ENCODE measurements at regions not wholly inside any gene's neighbourhood (a gene's known extent, or its start where the extent isn't known, plus 50 kb on each side); places are given as distances from the start of the nearest gene placed in this dataset.

- Histone ChIP-seq H3K4me3 (replicated peaks in 1 of 3) (no peak overlapping the region), H3K27ac (no peak overlapping the region), H3K4me1 (no peaks in the 10 kb centered on the region), H3K27me3 (no peaks in the 10 kb centered on the region), H3K36me3 (no peaks in the 10 kb centered on the region), H3K9me3 (no peaks in the 10 kb centered on the region)
- 63 to 65% methylated on average over 13 to 22 of the region's 24 CpGs for WGBS, 2 donors
- no peak for DNase-seq
- intact Hi-C loops (cut with DNase I): no loop called here
- TF ChIP-seq POLR2A (IDR thresholded peaks at IDR 0.05): no peak
Observed at GRCh38 chr10:131751827-131752775, 148.7 kb upstream of the PPP2R2D start.

- Histone ChIP-seq H3K9me3 (no peaks in the 10 kb centered on the region), H3K27me3 (no peaks in the 10 kb centered on the region), H3K4me1 (no peaks in the 10 kb centered on the region), H3K4me3 (replicated peaks in 1 of 3) (no peak overlapping the region), H3K36me3 (no peaks in the 10 kb centered on the region), H3K27ac (no peak overlapping the region)
- intact Hi-C loops (cut with DNase I): no loop called here
- DNase-seq: no peak
- TF ChIP-seq POLR2A (IDR thresholded peaks at IDR 0.05) (no peak), CTCF (IDR thresholded peaks at IDR 0.05) (no peak)
- WGBS, 2 donors: 79 to 81% methylated on average over 7 of the region's 7 CpGs
Observed at GRCh38 chr10:131753336-131753735, 147.5 kb upstream of the PPP2R2D start.

GRCh38 chr10:131755200-131755599 lies 145.6 kb upstream of the PPP2R2D start:
- Histone ChIP-seq H3K4me1 (no peaks in the 10 kb centered on the region), H3K4me3 (replicated peaks in 1 of 3) (no peak overlapping the region), H3K36me3 (no peaks in the 10 kb centered on the region), H3K27ac (no peak overlapping the region), H3K27me3 (no peaks in the 10 kb centered on the region), H3K9me3 (no peaks in the 10 kb centered on the region)
- TF ChIP-seq CTCF (IDR thresholded peaks at IDR 0.05) (no peak), POLR2A (IDR thresholded peaks at IDR 0.05) (no peak)
- no peak for DNase-seq
- intact Hi-C loops (cut with DNase I): no loop called here
- WGBS, 2 donors: 86 to 91% methylated on average over 5 of the region's 5 CpGs

DNA sequence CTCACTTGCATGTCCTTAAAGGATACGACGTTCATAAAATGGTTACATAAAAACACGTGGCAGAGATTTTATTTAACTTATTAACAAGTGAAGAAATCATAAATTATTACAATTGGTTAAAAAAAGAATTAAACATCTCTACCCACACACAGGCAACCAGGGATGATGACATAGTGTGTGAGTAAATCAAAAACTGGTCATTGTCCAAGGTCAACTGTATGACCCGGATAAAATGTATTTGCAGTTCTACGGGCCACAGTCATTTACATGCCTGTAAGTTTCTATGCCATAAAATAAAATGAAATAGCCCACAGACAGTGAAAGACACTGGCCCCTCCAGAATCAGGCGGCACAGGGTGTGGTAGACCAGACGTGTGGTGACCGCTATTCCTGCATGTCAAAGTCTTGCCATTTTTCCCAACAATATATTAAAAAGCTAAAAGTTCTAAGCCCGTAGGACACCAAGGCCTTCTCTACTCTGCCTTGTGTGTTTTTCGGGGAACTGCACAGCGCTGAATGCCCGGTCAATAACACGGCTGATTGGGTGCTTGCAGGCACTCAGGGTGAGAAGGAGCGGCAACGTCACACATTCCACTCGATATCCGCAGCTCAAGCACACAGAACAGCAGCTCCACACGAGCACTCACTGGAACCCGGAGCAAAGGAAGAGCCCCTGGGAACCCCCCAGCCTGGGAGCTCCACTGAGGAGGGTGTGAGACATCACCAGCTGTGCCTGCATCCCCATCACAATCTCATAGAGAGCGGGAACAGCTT lies 143.3 kb upstream of the PPP2R2D start:
- intact Hi-C loops (cut with DNase I): no loop called here
- H3K4me3 ChIP-seq (replicated peaks in 1 of 3): no peak overlapping the region
- H3K4me1 ChIP-seq: no peaks in the 10 kb centered on the region
- peak; percentile 31 to 40 for DNase-seq
- WGBS, 2 donors: 41 to 47% methylated on average over 19 to 20 of the region's 20 CpGs
- no peaks in the 10 kb centered on the region for H3K9me3 ChIP-seq
- H3K27ac ChIP-seq: no peak overlapping the region
- no peaks in the 10 kb centered on the region for H3K36me3 ChIP-seq
- no peaks in the 10 kb centered on the region for H3K27me3 ChIP-seq
- no peak for TF ChIP-seq CTCF (IDR thresholded peaks at IDR 0.05)
- TF ChIP-seq POLR2A (IDR thresholded peaks at IDR 0.05): no peak

DNA sequence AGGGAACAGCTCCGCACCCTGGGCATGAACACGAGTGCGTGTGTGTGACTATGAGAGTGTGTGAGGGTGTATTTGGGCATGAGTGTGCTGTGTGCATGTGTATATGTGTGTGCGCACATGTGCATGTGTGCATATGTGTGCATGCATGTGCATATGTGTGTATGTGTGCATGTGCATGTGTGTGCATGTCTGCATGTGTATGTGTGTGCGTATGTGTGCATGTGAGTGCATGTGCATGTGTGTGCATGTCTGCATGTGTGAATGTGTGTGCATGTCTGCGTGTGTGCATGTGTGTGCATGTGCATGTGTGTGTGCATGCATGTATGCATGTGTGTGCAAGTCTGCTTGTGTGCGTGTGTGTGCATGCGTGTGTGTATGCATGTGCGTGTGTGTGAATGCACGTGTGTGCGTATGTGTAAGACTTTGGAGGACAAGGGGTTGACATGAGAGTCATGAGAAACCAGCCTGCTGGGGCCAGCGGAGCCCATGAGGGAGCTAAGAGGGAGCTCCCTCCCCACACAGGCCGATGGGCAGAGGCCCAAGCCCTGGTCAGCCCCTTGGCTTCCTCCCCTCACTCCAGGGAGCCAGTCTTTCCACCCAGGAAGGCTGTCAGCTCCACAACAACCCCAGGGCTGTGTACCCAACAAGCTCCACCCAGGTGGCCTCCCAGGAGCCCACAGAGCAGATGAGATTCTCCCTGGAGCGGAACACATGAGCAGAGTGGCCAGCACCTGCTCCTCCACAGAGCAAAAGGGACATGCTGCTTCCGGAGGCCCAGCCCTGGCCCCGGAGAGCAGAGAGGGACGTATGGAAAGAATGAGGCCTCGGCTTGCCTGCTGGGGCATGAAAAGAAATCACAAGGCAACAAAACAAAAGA lies 142.5 kb upstream of the PPP2R2D start:
- intact Hi-C loops (cut with DNase I): no loop called here
- Histone ChIP-seq H3K27me3 (no peaks in the 10 kb centered on the region), H3K36me3 (no peaks in the 10 kb centered on the region), H3K4me3 (replicated peaks in 1 of 3) (no peak overlapping the region), H3K9me3 (no peaks in the 10 kb centered on the region), H3K4me1 (no peaks in the 10 kb centered on the region), H3K27ac (no peak overlapping the region)
- no peak for DNase-seq
- WGBS, 2 donors: 54 to 61% methylated on average over 18 of the region's 18 CpGs
- no peak for TF ChIP-seq POLR2A (IDR thresholded peaks at IDR 0.05)
- TF ChIP-seq CTCF (IDR thresholded peaks at IDR 0.05): no peak

All from thyroid gland (tissue), 4 donors.